Activated effector memory CD4-positive, alpha-beta T cell treated with anti-CD3 and anti-CD28 coated beads, Interleukin-2, amount 50 U/mL, for 16 hours (primary cell): ENCODE measurements at regions not wholly inside any gene's neighbourhood (a gene's known extent, or its start where the extent isn't known, plus 50 kb on each side); places are given as distances from the start of the nearest gene placed in this dataset.
A peak's percentile ranks its signal among the peaks of the same experiment; 100 is the strongest.
"Not testable (repeated sequence)": the region's sequence is repeated elsewhere in the genome, so short reads cannot be mapped to it uniquely, and the experiment has no call there.

ENCODE experiments used
- DNase-seq: peaks from one replicate; pipeline ENCODE4 v3.0.0-alpha.2; 2020

- no peak for DNase-seq
Observed at GRCh38 chr7:142436601-142437000, 178.7 kb upstream of the PRSS58 start.

GRCh38 chr7:142435606-142436005 lies 177.7 kb upstream of the PRSS58 start:
- DNase-seq, result not testable (repeated sequence)

DNA sequence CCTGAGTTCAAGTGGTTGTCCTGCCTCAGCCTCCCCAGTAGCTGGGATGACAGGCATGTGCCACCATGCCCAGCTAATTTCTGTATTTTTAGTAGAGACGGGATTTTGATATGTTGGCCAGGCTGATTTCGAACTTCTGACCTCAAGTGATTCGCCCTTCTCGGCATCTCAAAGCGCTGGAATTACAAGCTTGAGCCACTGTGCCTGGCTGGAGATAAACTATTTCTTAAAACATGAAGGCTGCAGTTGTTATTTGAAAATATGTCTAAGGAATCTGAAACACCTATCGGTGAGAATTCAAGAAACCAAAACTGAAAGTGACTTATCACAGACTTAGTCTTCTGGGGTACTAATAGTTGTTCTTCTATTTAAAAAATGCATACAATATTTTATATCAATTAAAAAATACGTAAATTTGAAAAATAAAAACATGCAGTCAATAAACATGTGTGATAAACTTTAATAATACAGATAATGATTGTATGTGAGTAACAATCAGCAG lies 176.9 kb upstream of the PRSS58 start:
- DNase-seq, result no peak

GRCh38 chr7:142434133-142434532 lies 176.3 kb upstream of the PRSS58 start:
- DNase-seq, result not testable (repeated sequence)

DNA sequence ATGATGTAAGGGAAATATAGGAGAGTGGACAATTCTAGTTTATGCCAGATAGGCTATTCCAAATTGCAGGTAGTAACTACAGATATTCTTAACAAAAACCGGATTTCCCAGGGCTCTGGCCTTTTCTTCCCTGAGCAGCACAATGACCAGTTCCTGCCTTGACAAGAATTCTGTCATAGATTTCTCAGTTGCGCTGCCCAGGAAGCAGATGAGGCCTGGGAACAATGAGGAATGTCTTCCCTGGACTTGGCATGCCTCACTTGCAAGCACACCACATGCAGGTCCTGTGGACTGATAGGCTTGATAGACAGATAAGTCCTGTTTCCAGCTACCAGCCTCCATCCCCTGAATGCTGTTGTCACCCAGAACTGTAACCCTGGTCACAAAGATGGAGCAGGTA lies 174.5 kb upstream of the PRSS58 start:
- no peak for DNase-seq

- DNase-seq, result no peak
Observed at GRCh38 chr7:142431491-142431890, 173.6 kb upstream of the PRSS58 start.

DNA sequence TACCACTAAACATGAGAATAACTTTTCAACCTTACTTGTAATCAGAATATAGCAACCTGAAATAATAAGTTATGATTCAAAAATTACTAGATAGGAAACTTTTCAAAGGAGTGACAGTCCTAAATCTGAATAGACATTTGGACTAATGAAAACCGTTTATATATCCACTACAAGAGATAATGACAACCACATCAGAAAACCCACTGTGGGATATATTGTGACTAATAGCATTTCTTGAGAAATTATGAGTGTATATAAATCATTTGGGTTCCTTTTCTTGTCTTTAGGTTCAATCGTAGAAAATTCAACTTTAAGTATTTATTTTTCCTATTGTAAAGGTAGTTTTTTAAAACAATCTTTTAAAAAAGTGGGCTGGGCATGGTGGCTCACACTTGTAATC lies 170.2 kb upstream of the PRSS58 start:
- no peak for DNase-seq

DNA sequence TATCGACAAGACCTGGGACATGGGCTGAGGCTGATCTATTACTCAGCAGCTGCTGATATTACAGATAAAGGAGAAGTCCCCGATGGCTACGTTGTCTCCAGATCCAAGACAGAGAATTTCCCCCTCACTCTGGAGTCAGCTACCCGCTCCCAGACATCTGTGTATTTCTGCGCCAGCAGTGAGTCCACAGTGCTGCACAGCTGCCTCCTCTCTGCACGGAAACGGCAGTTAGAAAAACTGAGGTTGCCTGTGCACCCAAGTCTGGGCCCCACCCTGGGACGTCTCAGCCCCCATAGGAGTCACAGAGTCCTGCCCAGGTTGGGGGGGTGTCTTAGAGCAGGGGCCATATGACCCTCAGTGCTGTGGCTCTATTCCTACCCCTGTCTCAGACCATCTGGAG lies 167.4 kb upstream of the PRSS58 start:
- DNase-seq, result no peak

- no peak for DNase-seq
Observed at GRCh38 chr7:142422621-142423020, 164.8 kb upstream of the PRSS58 start.

GRCh38 chr7:142420554-142421362 lies 162.9 kb upstream of the PRSS58 start:
- no peak for DNase-seq

DNA sequence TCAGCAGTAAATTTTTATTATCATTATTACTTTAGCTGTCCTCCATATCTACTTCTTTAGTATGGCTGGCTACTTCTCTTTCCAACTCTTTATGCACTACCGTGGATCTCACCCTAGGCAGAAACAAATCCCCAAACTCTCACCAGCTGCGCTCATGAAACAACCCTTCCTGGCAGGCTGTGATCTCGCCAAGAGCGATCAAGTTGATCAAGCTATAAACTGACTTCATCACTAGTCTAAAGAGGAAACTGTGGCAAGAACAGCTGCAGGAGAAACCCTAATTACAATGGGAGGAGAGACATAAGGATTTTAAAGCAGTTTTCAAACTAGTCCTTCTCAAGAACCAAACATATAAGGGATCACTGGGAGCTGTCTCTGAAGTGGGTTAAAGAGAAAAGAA lies 160.5 kb upstream of the PRSS58 start:
- no peak for DNase-seq

- no peak for DNase-seq
Observed at GRCh38 chr7:142414915-142415314, 157.1 kb upstream of the PRSS58 start.

DNA sequence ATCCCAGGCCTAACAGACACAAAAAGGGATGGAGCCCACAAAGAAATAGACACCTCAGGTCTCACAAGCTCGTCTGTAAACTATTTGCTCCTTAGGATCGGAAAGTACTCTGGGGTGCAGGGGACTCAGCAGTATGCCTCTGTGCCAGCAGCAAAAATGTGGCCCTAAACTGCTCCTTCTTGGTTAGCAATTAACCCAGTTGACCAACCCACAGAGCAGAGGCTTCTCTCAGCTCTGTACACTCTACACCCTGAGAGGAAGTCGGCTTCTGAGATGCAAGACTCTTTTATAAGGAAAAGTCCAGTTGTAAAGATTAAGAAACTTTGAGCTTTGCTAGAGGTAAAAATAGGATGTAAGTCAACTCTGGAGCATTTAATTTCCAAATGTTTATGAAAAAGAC lies 156.3 kb upstream of the PRSS58 start:
- DNase-seq, result no peak

- DNase-seq, result no peak
Observed at GRCh38 chr7:142413280-142414000, 155.6 kb upstream of the PRSS58 start.

DNA sequence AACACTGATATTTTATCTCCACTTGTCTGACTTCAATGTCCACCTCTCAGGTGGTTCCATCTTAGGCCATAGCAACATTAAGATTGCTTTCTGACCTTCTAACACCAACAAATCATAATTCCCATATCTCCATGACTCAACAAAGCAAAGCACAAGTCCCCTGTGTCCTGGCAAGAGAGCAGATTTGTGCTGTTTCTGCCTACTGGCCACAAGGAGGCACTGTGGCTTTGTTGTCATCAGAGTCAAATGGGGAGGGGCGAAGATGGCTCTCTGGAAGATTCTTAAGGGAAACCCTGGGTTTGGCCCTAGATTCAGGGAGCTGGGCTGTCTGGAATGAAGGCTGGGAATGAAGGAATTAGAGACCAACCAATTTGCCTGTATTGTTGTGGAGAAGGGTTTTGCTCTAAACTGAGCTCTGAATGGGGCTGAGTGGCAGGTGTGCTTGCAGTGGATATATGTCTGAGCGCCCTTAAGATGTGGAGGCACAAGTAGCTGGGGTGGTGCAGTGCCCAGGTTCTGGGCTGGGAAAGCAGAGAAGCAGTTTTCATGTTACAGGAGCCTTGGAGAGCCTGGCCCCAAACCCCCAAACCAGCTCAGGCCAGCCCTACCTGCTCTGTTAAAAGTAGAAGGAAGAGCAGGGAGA lies 154.8 kb upstream of the PRSS58 start:
- peak; percentile 74 for DNase-seq

DNA sequence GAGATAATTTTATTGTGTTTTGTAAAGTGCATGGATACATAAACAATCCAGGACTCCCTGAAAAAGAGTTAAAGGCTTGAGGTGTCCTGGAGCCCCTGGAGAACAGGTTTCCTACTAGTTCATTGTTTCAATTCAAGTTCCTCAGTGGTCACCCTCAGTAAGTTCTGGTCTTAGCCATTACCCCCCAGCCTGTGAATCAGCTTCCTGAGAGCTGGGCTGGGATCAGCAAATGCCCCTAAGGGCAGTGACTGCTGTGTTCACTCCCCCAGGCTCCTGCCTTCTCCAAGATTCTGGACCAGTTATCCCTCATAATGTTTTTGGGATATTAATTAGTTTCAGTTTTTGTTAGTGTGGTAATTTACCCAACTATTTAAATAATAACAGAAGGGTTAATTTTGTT lies 151.6 kb upstream of the PRSS58 start:
- no peak for DNase-seq

- DNase-seq, result no peak
Observed at GRCh38 chr7:142408794-142409193, 150.9 kb upstream of the PRSS58 start.

- no peak for DNase-seq
Observed at GRCh38 chr7:142407939-142408570, 150.2 kb upstream of the PRSS58 start.

DNA sequence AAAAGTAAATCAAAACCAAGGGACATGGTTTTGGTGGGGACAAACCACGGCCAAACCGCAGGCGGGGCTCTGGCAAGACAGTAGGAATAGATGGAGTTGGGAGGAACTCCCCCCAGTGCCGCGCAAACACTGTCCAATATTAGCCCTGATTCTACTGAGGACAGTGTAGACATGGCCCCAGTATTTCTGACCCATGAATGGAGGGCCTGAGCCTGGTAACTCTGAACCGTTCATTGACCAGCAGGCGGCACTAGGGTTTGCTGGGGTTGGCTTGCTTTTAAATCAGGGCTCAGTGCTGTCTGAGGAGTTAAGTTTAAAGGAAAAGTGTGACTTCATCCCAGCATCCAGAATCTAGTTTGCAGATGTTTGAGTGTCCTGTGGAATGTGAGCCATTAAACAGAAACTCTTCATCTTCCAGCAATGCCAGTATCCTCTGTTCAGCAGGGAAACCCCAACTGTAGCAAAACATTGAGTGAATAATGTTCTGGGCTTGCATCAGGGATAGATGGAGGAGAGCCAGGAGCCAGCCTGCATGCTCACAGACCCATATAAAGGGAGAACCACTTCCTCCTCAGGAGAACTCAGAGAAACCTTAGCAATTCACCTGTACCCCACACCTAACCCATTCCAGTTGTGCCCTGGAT lies 147.4 kb upstream of the PRSS58 start:
- DNase-seq, result no peak

- DNase-seq, result no peak
Observed at GRCh38 chr7:142401951-142402350, 144.1 kb upstream of the PRSS58 start.

GRCh38 chr7:142400042-142400533 lies 142.2 kb upstream of the PRSS58 start:
- no peak for DNase-seq

DNA sequence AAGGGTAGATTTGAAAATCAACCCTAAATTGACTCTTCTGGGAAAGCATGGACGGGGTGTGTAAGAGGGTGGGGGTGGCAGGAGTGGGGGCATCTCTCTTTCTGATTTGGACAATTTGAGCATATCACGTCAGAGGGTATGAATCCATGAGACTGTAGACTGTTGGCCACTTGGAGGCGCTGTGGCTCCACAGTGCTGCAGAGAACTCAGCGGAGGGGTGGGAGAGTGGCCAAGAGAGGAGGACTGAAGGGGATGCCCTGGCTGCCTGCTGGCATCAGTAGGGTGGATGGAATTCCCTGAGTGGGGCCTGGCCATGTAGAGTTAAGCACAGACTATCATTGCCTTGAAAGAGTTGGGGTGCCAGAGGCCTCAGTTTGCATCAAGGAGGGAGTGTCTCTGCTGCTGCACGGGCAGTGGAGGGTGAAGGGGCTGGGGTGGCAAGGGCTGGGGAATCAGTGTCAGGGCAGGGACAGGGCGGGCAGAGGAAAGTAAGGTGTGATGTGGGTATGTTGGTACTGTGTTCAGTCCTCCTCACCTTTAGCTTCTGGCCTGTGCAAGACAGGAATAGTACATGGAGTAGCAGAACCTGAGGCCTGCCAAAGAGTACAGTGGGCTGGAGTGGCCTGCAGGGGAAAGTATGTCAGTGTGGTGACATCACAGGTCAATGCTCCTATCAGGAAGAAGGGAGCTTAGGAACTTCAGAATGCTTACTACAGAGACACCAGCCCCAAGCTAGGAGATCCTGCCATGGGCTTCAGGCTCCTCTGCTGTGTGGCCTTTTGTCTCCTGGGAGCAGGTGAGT lies 133.5 kb upstream of the PRSS58 start:
- DNase-seq, result peak; percentile 77
